Vagina (tissue), 2 donors: ENCODE measurements at regions not wholly inside any gene's neighbourhood (a gene's known extent, or its start where the extent isn't known, plus 50 kb on each side); places are given as distances from the start of the nearest gene placed in this dataset.
"Not testable (repeated sequence)": the region's sequence is repeated elsewhere in the genome, so short reads cannot be mapped to it uniquely, and the experiment has no call there.

Source experiments
- DNase-seq, 2 donors: peaks; one replicate each; pipeline ENCODE4 v3.0.0-alpha.2; 2017; ENCODE audit errors: extremely low spot score in 2 of 2
- H3K27ac ChIP-seq: fragments of 200-600 bp; sonication (generic); one replicate; pipeline ENCODE4 v1.5.1; 2019
- H3K27me3 ChIP-seq: fragments of 200-600 bp; sonication (generic); one replicate; pipeline ENCODE4 v1.5.1; 2019
- H3K36me3 ChIP-seq, 2 donors: fragments of 200-600 bp; sonication (generic); one replicate each; pipeline ENCODE4 v1.5.1; 2017 to 2019
- H3K4me1 ChIP-seq: fragments of 200-600 bp; sonication (generic); one replicate; pipeline ENCODE4 v1.5.1; 2019
- H3K4me3 ChIP-seq, 2 donors: fragments of 200-600 bp; sonication (generic); 1 replicate in 1 of 2; 2 replicates in 1 of 2; pipeline ENCODE4 v1.5.1; 2016 to 2019
- H3K9me3 ChIP-seq: fragments of 200-600 bp; sonication (generic); one replicate; pipeline ENCODE4 v1.5.1; 2019
- CTCF ChIP-seq, 3 experiments: fragments of 450-650 bp in 2 of 3; fragments of 200-600 bp in 1 of 3; sonication (generic) in 1 of 3; IDR thresholded peaks; one replicate each; pipeline ENCODE4 v1.5.1; 2017 to 2019; ENCODE audit warnings: antibody characterized with exemption in 3 of 3, mild to moderate bottlenecking in 2 of 3, moderate library complexity in 2 of 3
- POLR2A ChIP-seq, 2 donors: fragments of 450-650 bp; IDR thresholded peaks; one replicate each; pipeline ENCODE4 v1.6.1; 2017; ENCODE audit warnings: antibody characterized with exemption in 2 of 2, mild to moderate bottlenecking in 2 of 2, moderate library complexity in 2 of 2
- POLR2AphosphoS5 ChIP-seq, 2 donors: sonication (generic); formaldehyde crosslinking; IDR thresholded peaks; one replicate each; pipeline ENCODE4 v1.9.0; 2017; ENCODE audit warnings: antibody characterized with exemption in 2 of 2, mild to moderate bottlenecking in 2 of 2, low read depth in 1 of 2; ENCODE audit not compliant: insufficient read depth in 1 of 2
- intact Hi-C: fragments of 100-400 bp; cut with DNase I; formaldehyde crosslinking; loops from one replicate; pipeline ENCODE4 v1.15.1; 2023

- intact Hi-C loops, result no loop called here
- Histone ChIP-seq H3K27ac (no peak overlapping the region), H3K4me3 (no peak overlapping the region), H3K27me3 (no peaks in the 10 kb centered on the region), H3K9me3 (no peaks in the 10 kb centered on the region), H3K4me1 (no peaks in the 10 kb centered on the region), H3K36me3 (no peaks in the 10 kb centered on the region)
- TF ChIP-seq POLR2AphosphoS5 (IDR thresholded peaks at IDR 0.05; ENCODE audit: insufficient read depth in 1 of 2, low read depth in 1 of 2) (no peak), CTCF (IDR thresholded peaks at IDR 0.05) (no peak)
- no peak for DNase-seq
These were observed 89.7 kb upstream of the ANTXRL start for GRCh38 chr10:46197050-46197449.

GRCh38 chr10:46198516-46198915, 88.3 kb upstream of the ANTXRL start:
- no peak for DNase-seq
- Histone ChIP-seq H3K27me3 (no peaks in the 10 kb centered on the region), H3K4me1 (no peaks in the 10 kb centered on the region), H3K36me3 (no peaks in the 10 kb centered on the region), H3K9me3 (no peaks in the 10 kb centered on the region), H3K4me3 (no peak overlapping the region), H3K27ac (no peak overlapping the region)
- intact Hi-C loops, result no loop called here
- no peak for TF ChIP-seq POLR2A (IDR thresholded peaks at IDR 0.05)
- no peak for TF ChIP-seq POLR2AphosphoS5 (IDR thresholded peaks at IDR 0.05; ENCODE audit: insufficient read depth in 1 of 2, low read depth in 1 of 2)
- TF ChIP-seq CTCF (IDR thresholded peaks at IDR 0.05), result no peak

GRCh38 chr10:46202405-46202804, 84.4 kb upstream of the ANTXRL start:
- DNase-seq, H3K27me3 ChIP-seq, intact Hi-C loops, H3K27ac ChIP-seq, H3K36me3 ChIP-seq, H3K4me3 ChIP-seq, H3K9me3 ChIP-seq, H3K4me1 ChIP-seq: not testable (repeated sequence)

GRCh38 chr10:46204482-46205102, 82.2 kb upstream of the ANTXRL start:
- intact Hi-C loops, H3K4me1 ChIP-seq, H3K9me3 ChIP-seq, H3K4me3 ChIP-seq, DNase-seq, H3K27me3 ChIP-seq, H3K36me3 ChIP-seq, H3K27ac ChIP-seq: not testable (repeated sequence)

- H3K4me3 ChIP-seq, H3K27ac ChIP-seq, H3K4me1 ChIP-seq, intact Hi-C loops, H3K27me3 ChIP-seq, DNase-seq, H3K9me3 ChIP-seq, H3K36me3 ChIP-seq: not testable (repeated sequence)
These were observed 76.4 kb upstream of the ANTXRL start for GRCh38 chr10:46210427-46210826.

GRCh38 chr10:46215426-46215825, 71.4 kb upstream of the ANTXRL start:
- DNase-seq, result no peak
- no peak for TF ChIP-seq POLR2AphosphoS5 (IDR thresholded peaks at IDR 0.05; ENCODE audit: insufficient read depth in 1 of 2, low read depth in 1 of 2)
- TF ChIP-seq POLR2A (IDR thresholded peaks at IDR 0.05), result no peak
- no peak for TF ChIP-seq CTCF (IDR thresholded peaks at IDR 0.05)
- intact Hi-C loops, result no loop called here
- Histone ChIP-seq H3K4me3 (no peak overlapping the region), H3K4me1 (no peaks in the 10 kb centered on the region), H3K27me3 (no peaks in the 10 kb centered on the region), H3K27ac (no peak overlapping the region), H3K36me3 (no peaks in the 10 kb centered on the region), H3K9me3 (no peaks in the 10 kb centered on the region)
